Lower leg skin (tissue), 3 donors: ENCODE measurements at regions not wholly inside any gene's neighbourhood (a gene's known extent, or its start where the extent isn't known, plus 50 kb on each side); places are given as distances from the start of the nearest gene placed in this dataset.

ENCODE experiments used
- CTCF ChIP-seq, 3 donors: fragments of 450-650 bp; IDR thresholded peaks; one replicate each; pipeline ENCODE4 v1.5.1; 2016; ENCODE audit warnings: antibody characterized with exemption in 3 of 3, mild to moderate bottlenecking in 3 of 3, moderate library complexity in 2 of 3
- POLR2A ChIP-seq, 2 donors: fragments of 450-650 bp; IDR thresholded peaks; one replicate each; pipeline ENCODE4 v1.6.1; 2016 to 2017; ENCODE audit warnings: antibody characterized with exemption in 2 of 2, mild to moderate bottlenecking in 1 of 2, moderate library complexity in 1 of 2

- TF ChIP-seq CTCF (IDR thresholded peaks at IDR 0.05): no peak
- TF ChIP-seq POLR2A (IDR thresholded peaks at IDR 0.05): no peak
These were observed 273.5 kb downstream of the FAM43A start for GRCh38 chr3:194959217-194959616.
